Astrocyte of the hippocampus (primary cell): ENCODE measurements at regions not wholly inside any gene's neighbourhood (a gene's known extent, or its start where the extent isn't known, plus 50 kb on each side); places are given as distances from the start of the nearest gene placed in this dataset.
"Not testable (repeated sequence)": the region's sequence is repeated elsewhere in the genome, so short reads cannot be mapped to it uniquely, and the experiment has no call there.

Experiments used
- DNase-seq: peaks from one replicate; pipeline ENCODE4 v3.0.0; 2011; ENCODE audit warnings: low read depth, low spot score

GRCh38 chr6:126667728-126668127, 327.8 kb downstream of the CENPW start:
- no peak for DNase-seq

DNA sequence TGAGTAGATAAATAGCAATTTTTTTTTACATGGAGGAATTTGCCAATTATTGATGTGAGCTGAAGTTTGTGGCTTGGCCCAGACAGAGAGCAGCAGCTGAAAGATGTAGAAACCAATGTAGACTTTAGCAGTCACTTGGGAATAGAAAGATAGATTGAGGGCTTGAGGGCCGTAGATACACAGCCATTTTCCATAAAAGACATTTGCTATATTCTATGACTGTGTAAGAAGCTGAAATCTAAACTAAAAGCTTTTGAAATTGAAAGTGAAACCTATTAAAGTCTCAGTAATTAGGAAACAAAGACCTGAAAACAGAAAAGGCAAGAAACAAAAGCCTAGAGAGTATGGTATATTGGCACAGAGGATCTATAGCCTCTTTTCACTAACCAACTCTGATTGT, 332.7 kb downstream of the CENPW start:
- DNase-seq, result peak; percentile 3

DNA sequence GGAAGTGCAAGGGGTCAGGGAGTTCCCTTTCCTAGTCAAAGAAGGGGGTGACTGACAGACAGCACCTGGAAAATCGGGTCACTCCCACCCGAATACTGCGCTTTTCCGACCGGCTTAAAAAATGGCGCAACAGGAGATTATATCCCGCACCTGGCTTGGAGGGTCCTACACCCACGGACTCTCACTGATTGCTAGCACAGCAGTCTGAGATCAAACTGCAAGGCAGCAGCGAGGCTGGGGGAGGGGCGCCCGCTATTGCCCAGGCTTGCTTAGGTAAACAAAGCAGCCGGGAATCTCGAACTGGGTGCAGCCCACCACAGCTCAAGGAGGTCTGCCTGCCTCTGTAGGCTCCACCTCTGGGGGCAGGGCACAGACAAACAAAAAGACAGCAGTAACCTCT, 333.8 kb downstream of the CENPW start:
- DNase-seq, result not testable (repeated sequence)

DNA sequence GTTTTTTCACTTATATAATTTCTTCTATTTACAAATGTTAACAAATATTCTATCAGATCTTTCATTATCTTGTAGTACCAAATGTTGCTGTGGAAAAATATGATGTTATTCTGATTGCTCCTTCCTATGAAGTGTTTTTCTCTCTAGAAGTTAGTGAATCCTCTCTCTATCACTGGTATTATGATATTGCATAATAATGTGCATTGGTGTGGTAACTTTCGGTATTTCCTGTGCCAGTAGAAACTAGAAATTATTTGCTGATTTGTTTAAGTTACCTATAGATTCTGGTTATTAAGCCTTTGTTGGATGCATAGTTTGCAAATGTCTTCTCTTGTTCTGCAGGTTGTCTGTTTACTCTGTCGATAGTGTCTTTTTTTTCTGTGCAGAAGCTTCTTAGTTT, 342.5 kb downstream of the CENPW start:
- no peak for DNase-seq

- no peak for DNase-seq
Measured at GRCh38 chr6:126685182-126685581, 345.3 kb downstream of the CENPW start.

GRCh38 chr6:126696921-126697693, 357.2 kb downstream of the CENPW start:
- DNase-seq, result no peak

GRCh38 chr6:126698732-126699240, 358.9 kb downstream of the CENPW start:
- DNase-seq, result no peak

DNA sequence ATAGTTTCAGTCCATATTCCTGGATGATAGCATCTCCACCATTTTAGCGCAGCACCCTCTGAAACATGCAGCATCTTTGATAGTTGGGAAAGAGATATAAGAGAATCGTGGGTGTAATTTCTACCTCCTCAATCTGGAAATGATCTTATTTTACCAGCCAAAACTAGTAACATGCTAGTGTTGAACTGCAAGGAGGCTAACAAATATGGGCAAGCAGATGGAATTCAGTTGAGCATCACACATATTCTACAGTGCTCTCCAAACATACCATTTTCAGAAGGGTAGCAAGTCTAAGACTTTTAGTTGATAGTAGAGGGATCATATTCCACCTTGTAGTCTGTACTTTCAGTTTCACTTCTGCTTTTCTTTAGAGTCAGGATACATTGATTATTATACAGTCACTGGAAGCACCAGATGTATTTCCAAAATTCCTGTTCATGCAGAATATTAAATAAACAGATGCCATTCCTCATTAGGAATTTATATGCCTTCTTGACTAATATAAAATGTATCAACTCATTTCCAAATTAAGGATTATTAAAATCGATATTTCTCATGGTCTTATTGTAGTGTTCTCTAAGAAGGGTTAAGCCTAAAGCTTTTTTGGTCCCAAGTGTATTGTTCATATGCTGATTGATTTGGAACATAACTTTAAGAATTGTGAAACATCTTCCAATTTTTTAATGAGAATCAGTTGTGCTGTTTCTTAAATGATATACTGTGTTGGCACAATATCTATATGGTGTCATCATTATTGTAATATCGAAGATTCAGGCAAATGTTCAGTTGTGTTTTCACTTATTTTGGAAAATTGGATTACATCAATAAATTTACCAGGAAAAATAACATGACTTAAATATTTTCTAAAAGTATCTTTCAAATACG, 362.0 kb downstream of the CENPW start:
- DNase-seq, result no peak

GRCh38 chr6:126716032-126716431, 376.1 kb downstream of the CENPW start:
- peak; percentile 12 for DNase-seq

GRCh38 chr6:126716826-126717509, 377.1 kb downstream of the CENPW start:
- no peak for DNase-seq

DNA sequence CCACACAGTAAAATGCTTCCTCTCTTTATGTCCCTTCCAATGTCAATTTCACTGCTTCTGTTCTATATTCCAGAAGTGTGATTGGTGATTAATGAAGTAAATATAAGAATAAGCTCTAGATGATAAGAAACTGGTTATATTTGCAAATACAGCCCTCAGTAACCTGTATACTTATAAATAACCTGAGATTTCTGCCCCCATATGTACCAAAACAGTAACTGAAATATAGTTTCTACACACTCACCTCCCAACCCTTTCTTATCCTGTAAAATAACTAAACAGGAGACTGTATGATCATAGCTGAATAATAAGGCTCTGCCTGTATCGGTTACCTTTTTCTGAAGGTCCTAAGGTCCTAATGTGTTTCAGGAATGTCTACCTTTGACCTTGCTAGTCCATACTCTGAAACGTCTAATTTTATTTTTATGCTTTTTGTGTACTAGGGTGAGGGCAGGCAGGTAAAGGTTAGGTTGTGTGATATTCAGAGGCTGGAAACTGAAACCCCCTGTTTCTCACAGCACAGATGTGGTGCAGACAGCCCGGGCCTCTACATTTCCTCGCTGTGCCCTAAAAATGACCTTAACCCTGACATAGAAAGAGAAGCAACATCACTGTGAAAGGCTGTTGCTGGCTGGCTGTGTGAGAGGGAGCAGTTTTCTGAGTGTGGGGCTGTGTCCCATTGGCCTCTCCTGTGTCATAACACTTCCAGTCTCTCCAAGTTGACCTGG, 378.8 kb downstream of the CENPW start:
- DNase-seq, result no peak

- DNase-seq, result no peak
Measured at GRCh38 chr6:126720304-126720703, 380.4 kb downstream of the CENPW start.

DNA sequence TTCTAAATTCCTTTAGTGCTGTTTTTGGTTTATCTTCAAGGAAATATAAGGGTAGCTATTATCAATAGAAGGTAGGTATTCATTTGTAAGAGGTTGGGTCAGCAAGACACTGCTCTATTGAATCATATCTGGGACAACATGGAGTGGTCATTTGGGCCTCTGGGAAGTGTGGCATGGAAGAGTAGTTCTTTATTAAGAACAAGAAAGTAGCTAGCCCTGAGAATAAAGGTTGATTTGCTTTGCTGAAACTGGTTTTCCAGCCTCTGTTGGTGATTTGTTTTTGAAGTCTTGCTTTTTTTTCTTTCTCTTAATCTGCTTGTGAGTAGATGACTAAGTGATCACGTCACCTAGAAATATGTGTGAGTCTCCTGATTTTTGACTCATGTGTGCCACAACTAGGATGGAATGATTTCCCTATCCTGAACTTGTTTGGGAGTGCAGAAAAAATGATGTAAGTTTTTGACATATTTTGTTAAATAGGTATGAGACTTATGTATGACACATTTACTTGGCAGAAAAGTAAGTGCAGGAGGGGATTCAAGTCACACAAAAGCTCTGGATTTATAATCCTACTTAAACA, 381.8 kb downstream of the CENPW start:
- DNase-seq, result peak; percentile 74

- DNase-seq, result no peak
Measured at GRCh38 chr6:126722411-126722810, 382.5 kb downstream of the CENPW start.

DNA sequence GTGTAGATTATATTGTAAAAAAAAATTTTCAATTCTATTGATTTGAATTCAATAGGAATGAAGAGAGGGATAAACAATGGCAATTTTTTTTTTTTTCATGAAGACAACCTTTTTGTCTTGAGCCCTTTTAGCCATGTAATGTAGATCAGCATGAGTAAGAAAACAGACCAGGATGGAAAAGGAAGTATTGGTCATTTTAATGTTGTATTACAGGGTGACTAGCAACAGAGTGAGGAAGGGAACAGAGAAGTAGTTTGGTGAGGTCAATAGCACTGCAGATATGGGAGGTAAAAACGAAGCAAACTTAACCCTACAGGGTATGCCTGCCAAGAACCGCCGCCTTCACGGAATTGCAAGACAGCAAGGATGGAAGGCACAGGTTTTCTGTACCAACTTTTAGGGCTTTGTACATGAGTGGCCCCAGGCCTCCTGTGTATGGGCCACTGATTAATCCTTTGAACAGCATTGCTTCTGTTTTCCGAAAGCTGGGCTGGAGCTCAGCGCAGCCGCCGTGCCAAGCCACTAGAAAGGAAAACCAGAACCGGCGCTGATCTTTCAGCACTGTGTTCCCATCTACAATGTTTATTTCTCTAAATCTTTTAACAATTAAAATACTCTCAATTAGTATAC, 383.7 kb downstream of the CENPW start:
- no peak for DNase-seq

- no peak for DNase-seq
Measured at GRCh38 chr6:126724821-126725220, 384.9 kb downstream of the CENPW start.

DNA sequence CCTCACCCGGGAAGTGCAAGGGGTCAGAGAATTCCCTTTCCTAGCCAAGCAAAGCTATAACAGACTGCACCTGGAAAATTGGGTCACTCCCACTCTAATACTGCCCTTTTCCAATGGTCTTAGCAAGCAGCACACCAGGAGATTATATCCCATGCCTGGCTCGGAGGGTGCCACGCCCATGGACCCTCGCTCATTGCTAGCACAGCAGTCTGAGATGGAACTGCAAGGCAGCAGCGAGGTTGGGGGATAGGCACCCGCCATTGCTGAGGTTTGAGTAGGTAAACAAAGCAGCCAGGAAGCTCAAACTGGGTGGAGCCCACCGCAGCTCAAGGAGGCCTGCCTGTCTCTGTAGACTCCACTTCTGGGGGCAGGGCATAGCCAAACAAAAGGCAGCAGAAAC, 386.5 kb downstream of the CENPW start:
- DNase-seq, result not testable (repeated sequence)

- DNase-seq, result no peak
Measured at GRCh38 chr6:126738146-126738545, 380.3 kb upstream of the RSPO3 start.

GRCh38 chr6:126738641-126739040, 379.8 kb upstream of the RSPO3 start:
- DNase-seq, result no peak

DNA sequence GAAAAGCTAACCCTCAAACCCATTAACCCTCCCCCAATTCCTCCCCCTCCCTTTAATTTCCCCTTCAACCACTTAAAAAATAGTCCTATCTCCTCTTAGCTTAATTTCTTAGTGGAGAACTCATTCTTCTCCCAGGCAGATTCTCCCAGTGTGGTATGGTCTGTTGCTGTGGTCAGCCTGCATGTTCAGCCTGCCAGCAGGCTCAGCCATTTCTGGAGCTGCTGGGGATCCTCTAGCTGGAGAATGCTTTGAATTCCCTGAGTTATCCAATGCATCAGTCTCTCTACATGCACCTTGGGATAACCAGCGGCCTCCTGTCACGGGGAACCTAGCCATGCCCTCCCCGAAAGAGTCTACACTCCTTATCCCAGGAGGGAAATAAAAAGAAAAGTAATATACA, 375.4 kb upstream of the RSPO3 start:
- DNase-seq, result peak; percentile 11
